IPS-18c (cell line): ENCODE measurements at regions not wholly inside any gene's neighbourhood (a gene's known extent, or its start where the extent isn't known, plus 50 kb on each side); places are given as distances from the start of the nearest gene placed in this dataset.

Experiments used
- H3K4me3 ChIP-seq: 2 replicates; pipeline ENCODE4 v1.7.0; 2013; ENCODE audit warnings: low read depth, mild to moderate bottlenecking, low read length, moderate library complexity; ENCODE audit not compliant: insufficient read depth
- H3K9me3 ChIP-seq: one replicate; pipeline ENCODE4 v1.6.1; 2013; ENCODE audit warnings: mild to moderate bottlenecking, low read length, moderate library complexity; ENCODE audit not compliant: control insufficient read depth, insufficient read depth

DNA sequence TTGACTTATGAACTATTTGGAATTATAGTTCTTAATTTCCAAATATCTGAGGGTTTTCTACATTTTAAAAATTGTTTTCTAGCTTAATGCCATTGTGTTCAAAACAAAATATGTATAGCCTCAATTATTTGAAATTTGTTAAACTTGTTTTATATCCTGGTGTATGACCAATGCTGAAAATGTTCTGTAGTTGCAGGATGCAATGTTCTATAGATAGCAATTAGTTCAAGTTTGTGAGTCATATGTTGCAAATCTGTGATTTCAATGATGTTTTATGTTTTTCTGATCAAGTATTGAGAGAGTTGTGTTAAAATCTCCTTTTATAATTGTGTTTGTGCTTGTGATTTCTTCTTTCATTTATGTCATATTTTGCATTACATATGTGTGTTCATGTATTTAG is 517.5 kb downstream of the ADGRL2 start:
- H3K9me3 ChIP-seq: no peaks in the 10 kb centered on the region
- no peak overlapping the region for H3K4me3 ChIP-seq

DNA sequence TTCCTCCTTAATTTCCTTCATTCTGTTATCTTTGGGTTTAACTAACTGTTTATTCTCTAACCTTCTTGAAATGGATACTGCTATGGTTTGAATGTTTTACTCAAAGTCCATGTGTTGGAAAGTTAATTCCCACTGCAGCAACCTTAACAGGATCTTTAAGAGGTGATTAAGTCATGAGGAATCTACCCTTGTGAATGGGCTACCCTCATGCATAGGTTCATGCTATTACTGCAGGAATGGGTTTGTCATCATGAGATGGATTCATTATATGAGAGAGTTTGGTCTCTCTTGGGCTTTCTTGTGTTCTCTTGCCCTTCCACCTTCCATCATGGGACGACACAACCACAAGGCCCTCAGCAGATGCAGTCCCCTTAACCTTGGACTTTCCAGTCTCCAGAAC is 516.9 kb downstream of the ADGRL2 start:
- no peak overlapping the region for H3K4me3 ChIP-seq
- no peaks in the 10 kb centered on the region for H3K9me3 ChIP-seq

DNA sequence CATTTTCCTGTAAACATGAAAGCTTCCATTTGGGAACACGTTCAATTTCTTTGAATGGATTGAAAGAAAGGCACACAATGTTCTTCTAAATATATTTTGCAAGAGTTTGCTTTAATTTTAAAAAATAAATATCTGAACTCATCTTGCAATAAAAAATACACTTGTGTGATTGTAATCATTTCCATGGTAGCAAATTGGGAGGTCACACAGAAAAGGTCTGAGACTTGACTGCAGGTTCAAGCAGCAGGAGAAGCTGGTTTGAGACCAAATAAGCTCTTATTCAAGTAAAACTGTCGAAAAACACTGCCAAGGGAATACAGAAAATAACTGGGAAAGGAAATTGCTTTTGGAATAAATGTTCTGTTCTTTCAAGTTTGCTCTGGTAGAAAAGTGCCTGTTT is 498.9 kb downstream of the ADGRL2 start:
- Histone ChIP-seq H3K4me3 (no peak overlapping the region), H3K9me3 (no peaks in the 10 kb centered on the region)

DNA sequence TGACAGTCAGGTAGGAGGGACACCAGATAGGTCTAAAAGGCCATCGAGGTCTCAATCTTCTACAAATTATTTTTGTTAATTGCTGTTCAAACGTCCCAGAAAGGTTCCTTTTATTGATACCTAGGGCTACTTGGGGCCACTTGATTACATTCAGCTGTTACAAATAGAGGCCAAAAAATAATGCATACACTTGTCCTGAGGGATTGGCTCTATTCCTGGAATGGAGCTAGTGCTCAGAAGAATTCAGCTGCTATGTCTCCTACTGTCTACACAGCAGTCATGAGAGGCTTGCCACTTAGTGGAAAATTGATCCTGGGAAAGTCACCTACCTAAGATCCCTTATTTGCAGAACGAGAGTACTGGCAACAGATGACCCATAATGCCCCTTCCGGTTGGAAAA is 498.3 kb downstream of the ADGRL2 start:
- H3K9me3 ChIP-seq: no peaks in the 10 kb centered on the region
- H3K4me3 ChIP-seq: no peak overlapping the region

DNA sequence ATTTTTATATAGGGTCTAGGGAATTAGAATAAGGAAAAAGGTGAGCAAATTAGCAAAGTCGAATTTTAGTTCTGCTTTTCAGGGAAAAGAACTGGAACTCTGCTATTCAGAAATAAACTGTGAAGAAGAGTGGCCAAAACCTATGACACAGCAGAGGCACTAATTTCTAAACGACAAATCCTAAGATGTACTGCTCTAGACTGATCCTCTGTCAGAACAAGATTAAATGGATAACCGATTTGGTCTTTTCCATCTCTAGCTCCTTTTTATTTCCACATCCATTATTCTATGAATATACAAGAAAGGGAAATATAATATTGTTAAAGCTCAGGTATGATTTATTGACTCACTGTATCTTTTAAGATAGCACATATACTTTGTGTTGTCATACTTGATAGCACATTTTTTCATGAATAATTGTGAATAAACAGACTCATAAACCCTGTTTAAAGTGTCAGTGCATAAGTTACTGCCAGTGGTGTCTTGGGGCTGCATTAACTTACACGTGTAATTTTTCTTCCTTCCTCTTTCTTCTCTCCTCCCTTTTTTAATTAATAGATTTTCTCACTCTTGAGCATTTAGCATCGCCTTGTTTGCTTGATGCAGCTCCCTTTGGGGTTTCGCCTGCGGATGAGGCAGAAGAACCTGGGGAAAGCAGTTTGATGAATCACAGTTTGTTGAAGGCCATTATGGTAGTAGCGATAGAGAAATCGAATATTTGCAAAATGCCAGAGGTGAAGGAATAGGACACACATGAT is 496.6 kb downstream of the ADGRL2 start:
- H3K9me3 ChIP-seq: no peaks in the 10 kb centered on the region
- H3K4me3 ChIP-seq: no peak overlapping the region

DNA sequence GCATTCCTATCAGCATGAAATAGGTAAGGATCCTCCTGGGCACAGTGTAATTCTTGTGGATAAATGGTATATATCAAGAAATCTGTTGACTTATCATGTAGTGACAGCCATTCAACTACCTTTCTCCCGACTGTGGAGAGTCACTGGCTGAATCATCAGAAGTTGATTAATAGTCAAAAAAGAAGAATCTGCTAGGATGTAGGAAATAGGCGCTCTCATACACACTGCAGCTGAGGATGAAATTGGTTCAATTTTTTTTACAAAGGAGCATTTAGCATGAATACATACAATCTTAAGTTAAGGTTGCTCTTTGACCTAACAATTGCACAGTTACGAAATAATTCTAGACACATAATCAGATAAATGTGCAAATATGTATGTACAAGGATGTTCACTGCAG is 486.8 kb downstream of the ADGRL2 start:
- H3K9me3 ChIP-seq: no peaks in the 10 kb centered on the region
- H3K4me3 ChIP-seq: no peak overlapping the region

DNA sequence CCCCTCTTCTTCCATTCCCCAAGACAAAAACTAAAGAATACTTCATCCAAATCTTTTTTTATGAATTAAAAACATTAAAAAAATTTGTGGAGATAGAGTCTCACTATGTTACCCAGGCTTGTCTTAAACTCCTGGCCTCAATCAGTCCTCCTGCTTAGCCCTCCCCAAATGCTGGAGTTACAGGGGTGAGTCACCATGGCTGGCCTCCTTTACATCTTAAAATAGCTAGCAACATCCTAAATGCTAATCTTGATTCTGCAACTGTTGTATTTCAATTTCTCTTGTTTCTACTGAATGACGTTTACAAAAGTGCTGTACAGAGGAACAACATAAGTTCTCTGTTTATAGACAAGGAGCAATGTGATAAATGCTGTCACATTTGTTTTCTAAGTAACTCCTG is 483.5 kb downstream of the ADGRL2 start:
- Histone ChIP-seq H3K4me3 (no peak overlapping the region), H3K9me3 (no peaks in the 10 kb centered on the region)

DNA sequence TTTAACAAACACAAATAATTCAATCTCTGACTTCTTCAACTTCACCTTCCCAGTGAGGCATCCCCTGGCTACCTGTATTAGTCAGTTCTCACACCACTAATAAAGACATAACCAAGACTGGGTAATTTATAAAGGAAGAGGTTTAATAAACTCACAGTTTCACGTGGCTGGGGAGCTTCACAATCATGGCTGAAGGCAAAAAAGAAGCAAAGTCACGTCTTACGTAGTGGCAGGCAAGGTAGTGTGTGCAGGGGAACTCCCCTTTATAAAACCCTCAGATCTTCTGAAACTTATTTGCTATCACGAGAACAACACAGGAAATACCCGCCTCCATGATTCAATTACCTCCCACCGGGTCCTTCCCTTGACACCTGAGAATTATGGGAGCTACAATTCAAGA is 478.5 kb downstream of the ADGRL2 start:
- no peaks in the 10 kb centered on the region for H3K9me3 ChIP-seq
- H3K4me3 ChIP-seq: no peak overlapping the region

DNA sequence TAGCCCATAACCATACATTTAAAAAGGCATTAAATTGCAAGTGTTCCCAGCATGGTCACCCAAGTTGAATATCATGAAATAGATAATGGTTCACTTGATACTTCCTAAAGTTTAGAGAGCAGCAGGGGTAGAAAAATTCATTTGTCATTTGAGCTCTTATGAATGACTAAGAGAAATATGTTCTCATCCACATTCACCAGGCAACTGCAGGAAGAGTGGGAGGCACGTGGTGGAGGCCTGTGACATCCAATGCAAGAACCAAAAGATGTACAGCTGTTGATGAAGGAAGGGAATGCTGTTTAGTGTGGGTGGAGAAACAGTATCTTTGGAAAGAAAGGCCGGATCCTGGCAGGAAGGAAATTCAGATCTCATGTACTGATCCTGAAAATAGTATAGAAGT is 473.1 kb downstream of the ADGRL2 start:
- Histone ChIP-seq H3K9me3 (no peaks in the 10 kb centered on the region), H3K4me3 (no peak overlapping the region)

DNA sequence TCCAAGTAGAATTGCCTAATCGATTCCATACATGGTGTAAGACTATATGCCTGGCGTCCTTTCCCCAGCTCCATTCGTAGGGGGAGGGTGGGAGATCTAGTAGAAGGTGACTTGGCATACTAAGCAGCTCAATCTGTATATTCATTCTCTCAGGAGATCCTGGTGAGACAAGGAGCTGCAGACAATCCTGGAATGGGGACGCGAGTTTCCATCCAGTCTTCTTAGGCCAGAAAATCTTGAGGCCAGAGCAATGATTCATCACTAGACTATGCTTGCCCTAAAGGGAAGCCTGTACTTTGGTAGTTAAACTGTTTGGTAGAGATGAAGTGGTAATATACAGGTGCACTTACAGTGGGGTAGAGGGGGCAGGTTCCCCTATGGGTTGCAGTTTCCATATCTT is 468.7 kb downstream of the ADGRL2 start:
- H3K4me3 ChIP-seq: no peak overlapping the region
- no peaks in the 10 kb centered on the region for H3K9me3 ChIP-seq

DNA sequence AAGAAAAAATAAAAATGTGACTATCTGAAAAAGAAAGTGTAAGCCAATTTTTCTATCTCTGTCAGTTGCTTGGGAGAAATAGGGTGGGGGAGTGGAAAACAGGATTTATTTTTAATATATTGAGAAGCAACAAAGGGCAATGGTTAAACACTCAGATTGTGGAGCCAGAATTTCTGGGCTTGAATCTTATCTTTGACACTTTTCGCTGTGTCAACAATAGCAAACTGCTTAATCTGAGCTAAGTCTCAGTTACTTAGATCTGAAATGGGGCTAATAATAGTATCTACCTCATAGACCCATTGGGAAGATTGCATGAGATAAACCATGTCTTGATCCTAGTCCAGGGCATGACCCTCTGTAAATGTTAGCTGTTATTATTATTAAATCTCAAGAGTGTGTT is 468.1 kb downstream of the ADGRL2 start:
- Histone ChIP-seq H3K4me3 (no peak overlapping the region), H3K9me3 (no peaks in the 10 kb centered on the region)

DNA sequence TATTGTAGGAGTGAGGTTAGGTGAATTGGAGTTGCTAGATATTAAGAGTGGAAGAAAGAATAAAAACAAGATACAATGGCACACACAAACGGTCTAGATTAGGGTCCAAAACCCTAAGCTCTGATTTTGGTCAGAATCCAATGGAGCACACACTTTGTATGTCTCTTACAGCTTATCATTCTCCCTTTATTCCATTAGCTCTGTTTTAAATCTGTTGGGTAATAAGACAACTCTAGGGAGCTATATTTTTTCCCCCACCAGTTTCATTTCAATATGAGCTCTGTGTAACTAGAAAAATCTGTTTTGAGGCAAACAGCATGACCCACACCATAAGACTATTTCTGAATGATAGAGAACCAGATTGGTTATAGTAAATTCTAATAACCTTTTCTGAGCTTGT is 465.6 kb downstream of the ADGRL2 start:
- Histone ChIP-seq H3K4me3 (no peak overlapping the region), H3K9me3 (no peaks in the 10 kb centered on the region)

DNA sequence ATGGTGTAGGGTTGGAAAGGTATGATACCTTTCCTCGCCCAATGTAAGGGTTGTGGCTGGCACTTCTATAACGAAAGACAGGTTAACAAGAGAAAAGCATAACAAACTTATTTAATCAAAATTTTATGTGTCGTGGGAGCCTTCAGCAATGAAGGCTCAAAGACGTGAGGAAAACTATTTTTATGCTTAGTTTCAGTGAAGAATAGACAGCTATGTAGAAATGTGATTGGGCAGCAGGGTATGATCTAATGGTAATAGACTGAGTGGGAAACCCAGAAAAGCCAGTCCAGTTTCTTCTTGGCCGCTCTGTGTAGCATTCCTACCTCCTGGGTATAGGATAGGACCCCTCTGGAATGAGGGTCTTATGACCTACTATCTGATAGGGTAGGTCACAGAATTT is 464.7 kb downstream of the ADGRL2 start:
- no peak overlapping the region for H3K4me3 ChIP-seq
- no peaks in the 10 kb centered on the region for H3K9me3 ChIP-seq

DNA sequence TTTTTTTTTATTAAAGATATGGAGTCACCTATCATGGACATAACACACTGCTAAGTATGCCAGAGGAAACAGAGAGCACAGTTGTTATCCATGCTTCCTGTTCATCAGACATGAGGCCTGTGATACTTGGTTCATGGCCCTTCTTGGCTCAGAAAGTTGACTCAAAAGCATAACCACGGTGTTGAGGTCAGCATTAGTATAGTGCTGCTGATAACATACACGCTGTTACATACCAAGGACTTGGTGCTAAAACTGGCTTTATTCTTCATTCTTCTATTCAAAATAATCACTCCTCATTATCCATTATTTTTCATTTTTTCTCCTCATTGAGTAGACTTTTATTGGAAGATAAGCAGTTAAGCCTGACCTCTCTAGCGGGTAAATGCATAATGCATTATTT is 464.1 kb downstream of the ADGRL2 start:
- no peak overlapping the region for H3K4me3 ChIP-seq
- H3K9me3 ChIP-seq: no peaks in the 10 kb centered on the region

DNA sequence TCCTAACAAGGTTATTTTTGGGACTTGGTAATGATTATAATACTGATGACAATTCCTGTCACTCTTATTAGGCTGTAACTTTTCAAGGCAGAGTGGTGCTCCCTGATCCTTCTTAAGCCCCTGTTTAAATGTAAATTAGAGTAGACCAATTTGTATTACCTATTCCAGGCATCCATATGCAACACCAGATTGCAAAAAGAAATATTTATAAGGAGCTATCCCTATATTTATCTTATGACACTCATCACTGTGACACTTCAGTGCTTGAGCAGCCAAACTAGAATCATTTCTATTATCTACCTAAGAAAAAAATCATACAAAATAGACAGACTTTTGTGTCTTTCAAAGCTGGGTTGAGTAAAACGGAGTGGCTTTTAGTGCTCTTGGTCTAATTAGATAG is 462.7 kb downstream of the ADGRL2 start:
- Histone ChIP-seq H3K4me3 (no peak overlapping the region), H3K9me3 (no peaks in the 10 kb centered on the region)

DNA sequence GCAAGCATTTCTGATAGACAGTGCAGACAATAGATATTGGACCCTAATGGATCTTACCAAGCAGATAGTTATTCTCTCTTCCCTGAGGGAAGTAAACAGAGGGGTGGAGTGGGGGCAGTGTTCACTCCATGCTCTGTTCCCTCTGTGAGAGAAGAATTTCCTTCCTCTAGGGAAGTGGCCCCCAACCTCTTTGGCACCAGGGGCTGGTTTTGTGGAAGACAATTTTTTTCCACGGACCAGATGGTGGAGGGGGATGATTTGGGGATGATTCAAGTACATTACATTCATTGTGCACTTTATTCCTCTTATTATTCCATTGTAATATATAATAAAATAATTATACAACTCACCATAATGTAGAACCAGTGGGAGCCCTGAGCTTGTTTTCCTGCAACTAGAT is 459.9 kb downstream of the ADGRL2 start:
- Histone ChIP-seq H3K9me3 (no peaks in the 10 kb centered on the region), H3K4me3 (no peak overlapping the region)

DNA sequence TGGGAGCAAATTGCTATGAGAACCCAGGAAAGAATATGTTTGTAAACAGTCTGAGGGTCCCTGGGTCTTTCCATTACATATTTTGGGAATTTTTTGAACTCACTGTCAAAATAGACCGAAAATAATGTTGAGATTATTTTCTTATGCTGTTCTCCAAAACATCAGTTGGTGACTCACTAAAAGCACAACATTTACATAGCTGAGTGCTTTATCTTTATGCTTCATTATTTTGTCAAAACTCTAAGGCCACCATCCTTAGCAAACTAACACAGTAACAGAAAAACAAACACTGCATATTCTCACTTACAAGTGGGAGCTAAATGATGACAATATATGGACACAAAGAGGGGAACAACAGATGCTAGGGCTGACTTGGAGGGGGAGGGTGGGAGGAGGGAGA is 459.3 kb downstream of the ADGRL2 start:
- Histone ChIP-seq H3K4me3 (no peak overlapping the region), H3K9me3 (no peaks in the 10 kb centered on the region)

DNA sequence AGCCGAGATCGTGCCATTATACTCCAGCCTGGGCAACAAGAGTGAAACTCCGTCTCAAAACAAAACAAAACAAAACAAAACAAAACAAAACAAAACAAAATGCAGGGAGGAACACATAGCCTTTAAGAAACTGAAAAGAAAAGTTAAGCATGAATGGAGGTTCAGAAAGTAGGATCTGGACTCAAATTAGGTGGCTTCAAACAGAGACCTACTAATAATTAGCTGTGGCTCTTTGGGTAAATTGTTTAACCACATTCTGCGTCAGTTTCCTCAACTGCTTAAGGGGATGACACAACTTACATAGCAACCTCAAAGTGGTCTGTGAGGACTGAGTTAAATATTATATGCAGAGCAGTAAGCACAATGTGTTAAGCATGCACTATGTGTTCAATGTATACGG is 458.2 kb downstream of the ADGRL2 start:
- H3K4me3 ChIP-seq: no peak overlapping the region
- no peaks in the 10 kb centered on the region for H3K9me3 ChIP-seq

DNA sequence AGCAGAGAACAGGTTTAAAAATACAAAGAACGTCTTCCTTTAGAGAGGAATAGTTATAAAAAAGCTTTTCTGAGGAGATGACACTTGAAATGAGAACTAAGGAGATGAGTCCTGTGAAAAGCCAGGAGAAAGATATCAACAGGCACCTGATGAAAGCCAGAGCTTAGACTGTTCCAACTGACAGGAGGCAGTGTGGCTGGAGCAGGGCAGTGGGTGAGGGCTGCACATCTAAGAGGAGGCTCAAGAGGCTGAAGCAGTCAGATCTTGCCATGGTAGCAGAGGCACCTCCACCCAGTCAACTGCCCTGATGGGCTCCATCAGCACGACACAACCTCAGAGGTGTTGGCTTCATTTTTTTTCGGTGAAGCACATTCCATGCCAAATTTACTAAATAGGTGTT is 445.3 kb downstream of the ADGRL2 start:
- Histone ChIP-seq H3K4me3 (no peak overlapping the region), H3K9me3 (peaks cover 3% of the 10 kb centered on the region)
